NCI-H1930 (cell line): ENCODE measurements at regions not wholly inside any gene's neighbourhood (a gene's known extent, or its start where the extent isn't known, plus 50 kb on each side); places are given as distances from the start of the nearest gene placed in this dataset.
A peak's percentile ranks its signal among the peaks of the same experiment; 100 is the strongest.

Experiments used
- DNase-seq, 2 experiments: peaks; one replicate each; lab custom pipeline; 2025; lab: John Stamatoyannopoulos, UW

DNA sequence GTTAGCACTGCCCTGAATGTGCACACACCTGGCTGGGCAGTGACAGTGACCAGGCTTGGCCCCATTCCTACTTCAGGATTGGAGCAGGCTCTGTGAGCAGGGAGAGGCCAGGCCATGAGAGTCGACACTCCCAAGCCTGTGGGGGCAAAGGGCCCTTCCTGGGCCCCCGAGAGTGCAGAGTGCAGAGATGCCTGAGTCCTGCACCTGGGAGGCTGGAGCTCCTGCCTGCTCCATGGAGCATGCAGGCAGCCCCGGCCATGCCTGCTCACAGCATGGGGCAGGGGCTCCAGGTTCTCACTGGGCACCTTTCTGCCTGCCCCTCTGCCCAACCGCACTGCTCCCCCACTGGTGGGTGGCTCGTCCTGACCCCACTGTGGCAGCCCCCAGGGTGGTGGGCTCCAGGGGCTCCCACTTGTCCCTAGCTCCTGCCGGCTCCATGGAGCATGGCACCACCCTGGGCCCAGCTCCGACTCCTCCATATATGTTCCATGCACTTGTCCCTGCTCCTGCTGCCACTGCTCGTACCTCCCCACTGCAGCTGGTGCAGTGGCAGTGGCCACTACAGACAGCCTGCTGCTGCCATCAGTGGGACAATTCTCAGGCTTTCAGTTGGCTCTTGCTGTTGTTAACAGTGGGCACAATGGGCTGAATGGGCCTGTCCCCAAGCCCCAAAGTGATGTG, 282.0 kb downstream of the RPRM start:
- DNase-seq: no peak

DNA sequence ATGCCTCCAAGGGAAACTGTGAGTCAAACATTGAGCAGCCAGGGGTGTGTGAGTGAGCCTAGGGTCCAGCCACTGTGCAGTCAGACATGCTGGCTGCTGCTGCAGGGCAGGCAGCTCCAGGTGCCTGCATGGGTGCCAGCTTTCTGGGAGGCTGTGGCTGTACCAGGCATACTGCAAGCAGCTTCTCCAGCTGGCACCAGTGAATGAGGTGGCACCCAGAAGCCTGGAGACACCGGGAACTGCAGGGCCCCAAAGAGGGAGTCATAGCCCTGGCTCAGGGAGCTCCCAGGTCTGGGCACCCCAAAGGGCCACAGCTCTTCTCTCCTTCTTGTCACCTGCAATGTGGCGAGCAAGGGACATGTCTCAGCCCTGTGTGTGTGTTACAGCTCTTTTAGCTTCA, 283.2 kb downstream of the RPRM start:
- no peak for DNase-seq

GRCh38 chr2:153189091-153189888, 289.3 kb downstream of the RPRM start:
- DNase-seq: no peak

DNA sequence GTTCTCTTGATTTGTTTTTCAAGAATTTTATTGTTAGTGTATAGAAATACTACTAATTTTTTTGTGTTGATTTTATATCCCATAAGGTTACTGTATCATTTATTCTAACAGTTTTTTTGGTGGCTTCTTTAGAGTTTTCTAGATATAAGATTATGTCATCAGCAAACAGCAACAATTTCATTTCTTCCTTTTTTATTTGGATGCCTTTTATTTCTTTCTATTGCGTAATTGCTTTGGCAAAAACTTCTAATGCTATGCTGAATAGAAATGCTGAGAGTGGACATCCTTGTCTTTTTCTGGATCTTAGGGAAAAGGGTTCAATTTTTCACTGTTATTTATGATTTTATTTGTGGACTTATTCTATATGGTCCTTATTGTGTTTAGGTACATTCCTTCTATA, 298.8 kb downstream of the RPRM start:
- no peak for DNase-seq

DNA sequence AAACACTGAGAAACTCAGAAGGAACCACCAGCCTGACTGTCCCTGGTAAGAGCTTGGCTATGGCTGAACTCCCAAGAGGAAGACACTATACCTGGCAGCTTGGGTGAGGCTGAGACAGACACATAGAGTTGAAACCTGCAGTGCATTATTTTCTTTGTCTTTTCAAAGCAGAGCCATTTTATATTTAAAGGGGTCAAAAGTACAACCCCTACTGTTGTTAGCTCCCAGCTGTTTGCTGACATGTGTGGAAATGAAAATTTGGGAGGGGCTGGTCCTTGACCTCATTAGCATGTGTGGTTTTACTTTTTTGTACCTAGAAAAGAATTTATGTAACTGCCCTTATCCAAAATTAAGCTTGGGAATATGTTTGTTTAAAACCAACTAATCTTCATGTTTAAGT, 309.0 kb downstream of the RPRM start:
- DNase-seq: no peak

GRCh38 chr2:153165021-153165420, 313.5 kb downstream of the RPRM start:
- DNase-seq: peak in 1 of 2 experiments; percentile 32

- no peak for DNase-seq
Measured at GRCh38 chr2:153163055-153163454, 315.5 kb downstream of the RPRM start.

- DNase-seq: no peak
Measured at GRCh38 chr2:153156743-153157142, 321.8 kb downstream of the RPRM start.

GRCh38 chr2:153152036-153152435, 326.5 kb downstream of the RPRM start:
- no peak for DNase-seq

- DNase-seq: no peak
Measured at GRCh38 chr2:153145470-153145978, 333.0 kb downstream of the RPRM start.

GRCh38 chr2:153143540-153143939, 335.0 kb downstream of the RPRM start:
- DNase-seq: no peak

DNA sequence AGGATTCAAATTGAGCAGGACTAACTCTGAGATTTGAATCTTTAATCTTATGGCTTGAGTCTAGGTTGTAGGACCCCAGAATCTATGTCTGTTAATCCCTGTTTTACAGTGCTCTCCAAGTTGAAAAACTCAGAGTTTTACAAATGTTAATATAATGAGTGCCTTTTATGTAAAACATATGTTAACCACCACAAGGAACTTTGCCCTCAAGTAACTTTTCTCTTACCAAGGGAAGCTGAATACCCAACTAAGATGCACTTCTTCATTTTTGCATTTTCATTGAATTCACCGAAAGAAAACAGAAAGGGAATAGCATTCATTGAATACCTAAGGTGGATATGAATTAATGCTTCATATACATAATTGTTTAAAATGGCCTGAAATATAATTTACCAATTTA, 338.1 kb downstream of the RPRM start:
- DNase-seq: no peak

DNA sequence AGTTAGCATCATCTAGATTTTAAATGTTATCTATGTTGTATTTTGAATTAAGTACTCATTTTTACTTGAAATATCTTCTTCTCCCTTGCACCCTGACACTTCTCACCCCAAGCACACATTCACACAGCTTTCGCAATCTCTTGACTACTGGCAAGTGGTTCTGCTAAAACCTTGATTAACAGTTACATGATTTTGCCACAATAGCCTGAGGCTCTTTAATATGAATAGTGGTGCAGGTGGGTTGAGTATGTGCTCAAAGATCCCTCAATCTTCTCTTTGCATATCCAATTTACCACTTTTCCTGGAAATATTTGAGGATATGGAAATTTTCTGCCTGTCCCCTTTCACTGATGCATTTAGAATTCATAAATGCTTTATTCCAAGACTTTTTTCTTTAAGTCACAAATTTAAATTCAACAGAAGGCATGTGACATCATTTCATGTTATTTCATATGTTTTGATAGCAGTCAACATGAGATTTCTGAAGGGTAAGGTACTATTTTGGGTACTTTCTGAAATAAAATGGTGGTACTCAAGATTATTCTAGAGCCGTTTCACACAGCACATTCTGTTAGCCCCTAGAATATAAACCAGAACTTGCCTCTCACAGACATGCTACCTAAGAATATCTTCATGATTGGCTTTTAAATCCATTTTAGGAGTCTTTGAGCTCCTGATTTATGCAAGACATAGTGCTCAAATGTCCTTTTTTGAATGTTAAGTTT, 339.7 kb downstream of the RPRM start:
- no peak for DNase-seq

GRCh38 chr2:153136216-153136615, 342.3 kb downstream of the RPRM start:
- DNase-seq: no peak

DNA sequence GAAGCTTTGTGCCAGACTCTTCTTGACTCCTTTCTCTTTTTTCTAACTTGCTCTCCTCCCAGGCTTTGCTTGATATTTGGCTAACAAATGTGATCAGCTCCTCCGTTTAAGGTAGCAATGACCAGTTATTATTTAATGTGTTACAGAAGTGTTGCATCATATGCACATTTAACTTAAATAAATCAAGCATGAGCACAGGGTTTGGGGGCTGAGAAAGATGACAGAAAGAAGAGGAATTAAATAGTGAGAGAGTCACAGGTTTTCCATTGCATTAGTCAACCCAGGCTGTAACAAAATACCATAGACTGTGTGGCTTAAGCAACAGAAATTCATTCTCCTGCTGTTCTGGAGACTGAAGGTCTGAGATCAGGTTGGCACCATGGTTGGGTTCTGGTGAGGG, 343.8 kb downstream of the RPRM start:
- no peak for DNase-seq

GRCh38 chr2:153133716-153134115, 344.8 kb downstream of the RPRM start:
- no peak for DNase-seq

GRCh38 chr2:153132418-153132817, 346.1 kb downstream of the RPRM start:
- no peak for DNase-seq

DNA sequence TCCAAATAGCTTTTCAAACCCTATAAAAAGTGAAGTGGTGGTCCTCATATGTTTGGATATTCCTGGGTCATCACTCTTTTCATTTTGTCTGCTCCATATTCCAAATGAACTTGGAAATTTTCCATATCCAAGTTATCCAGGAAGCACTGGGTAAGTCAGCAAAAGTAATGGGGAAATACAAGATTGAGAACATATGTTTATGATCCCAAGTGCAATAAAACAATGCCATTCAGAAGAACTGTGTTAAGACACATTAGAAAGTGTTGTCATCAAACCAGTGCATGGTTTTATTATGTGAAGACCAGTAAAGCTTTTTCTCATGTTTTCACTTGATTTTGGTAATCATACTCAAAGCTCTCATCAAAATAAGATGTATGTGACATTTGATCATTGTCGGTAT, 363.4 kb downstream of the RPRM start:
- DNase-seq: no peak

DNA sequence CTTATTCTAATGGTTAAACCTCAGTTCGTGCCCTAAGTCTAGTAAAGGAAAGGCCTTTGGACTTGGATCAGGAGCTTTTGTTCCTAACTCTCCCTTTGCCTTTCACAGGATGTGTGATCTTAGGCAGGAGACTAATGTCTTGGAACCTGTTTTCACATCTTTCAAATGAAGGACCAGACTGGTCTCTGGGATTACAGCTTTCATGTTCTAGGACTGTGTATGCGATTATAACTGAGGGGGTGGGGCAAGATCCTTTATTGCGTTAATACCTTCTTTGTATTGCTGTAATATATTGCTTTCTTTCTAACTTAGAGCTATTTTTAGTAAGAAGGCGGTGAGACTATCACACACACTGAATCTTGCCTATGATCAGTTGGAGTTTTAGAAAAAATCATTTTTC, 368.1 kb downstream of the RPRM start:
- DNase-seq: no peak

GRCh38 chr2:153109793-153110192, 368.8 kb downstream of the RPRM start:
- DNase-seq: no peak

GRCh38 chr2:153106802-153107477, 371.6 kb downstream of the RPRM start:
- no peak for DNase-seq
